GM23248 (cell line): ENCODE measurements at regions not wholly inside any gene's neighbourhood (a gene's known extent, or its start where the extent isn't known, plus 50 kb on each side); places are given as distances from the start of the nearest gene placed in this dataset.

Experiments
- DNase-seq: peaks from one replicate; pipeline ENCODE4 v3.0.0-alpha.2; 2015
- H2AFZ ChIP-seq: fragments of 200-600 bp; sonication (generic); 2 replicates; pipeline ENCODE4 v1.6.1; 2016; ENCODE audit warnings: antibody characterized with exemption
- H3F3A ChIP-seq: fragments of 200-600 bp; sonication (generic); 2 replicates; pipeline ENCODE4 v1.6.1; 2016; ENCODE audit warnings: mild to moderate bottlenecking, antibody characterized with exemption, mixed run types; ENCODE audit not compliant: insufficient read depth
- H3K27ac ChIP-seq: fragments of 200-600 bp; sonication (generic); 2 replicates; pipeline ENCODE4 v1.5.1; 2016; ENCODE audit warnings: mild to moderate bottlenecking
- H3K27me3 ChIP-seq: fragments of 200-600 bp; sonication (generic); replicated peaks from 2 replicates; pipeline ENCODE4 v1.6.1; 2016; ENCODE audit warnings: mild to moderate bottlenecking; ENCODE audit not compliant: insufficient read depth
- H3K36me3 ChIP-seq: fragments of 200-600 bp; sonication (generic); 2 replicates; pipeline ENCODE4 v1.6.1; 2016; ENCODE audit warnings: low read depth, mild to moderate bottlenecking
- H3K4me1 ChIP-seq: fragments of 200-600 bp; sonication (generic); 2 replicates; pipeline ENCODE4 v1.6.1; 2016; ENCODE audit warnings: mild to moderate bottlenecking; ENCODE audit not compliant: insufficient read depth
- H3K4me2 ChIP-seq: fragments of 200-600 bp; sonication (generic); one replicate; pipeline ENCODE4 v1.6.1; 2016; ENCODE audit warnings: mild to moderate bottlenecking; ENCODE audit not compliant: unreplicated experiment
- H3K4me3 ChIP-seq: fragments of 200-600 bp; sonication (generic); 2 replicates; pipeline ENCODE4 v1.5.1; 2016; ENCODE audit warnings: mild to moderate bottlenecking
- H3K79me2 ChIP-seq: fragments of 200-600 bp; sonication (generic); 2 replicates; pipeline ENCODE4 v1.6.1; 2016; ENCODE audit warnings: mild to moderate bottlenecking; ENCODE audit not compliant: insufficient read depth
- H3K9ac ChIP-seq: fragments of 200-600 bp; sonication (generic); 2 replicates; pipeline ENCODE4 v1.6.1; 2016; ENCODE audit warnings: mild to moderate bottlenecking
- H3K9me2 ChIP-seq: fragments of 200-600 bp; sonication (generic); 2 replicates; pipeline ENCODE4 v1.6.1; 2016; ENCODE audit warnings: mixed run types, mild to moderate bottlenecking, moderate library complexity; ENCODE audit not compliant: insufficient read depth
- H3K9me3 ChIP-seq: fragments of 200-600 bp; sonication (generic); one replicate; pipeline ENCODE4 v1.6.1; 2017; ENCODE audit warnings: low read depth
- H4K20me1 ChIP-seq: fragments of 200-600 bp; sonication (generic); 2 replicates; pipeline ENCODE4 v1.6.0; 2016; ENCODE audit not compliant: insufficient read depth
- EZH2 ChIP-seq: fragments of 200-600 bp; sonication (generic); IDR thresholded peaks from 2 replicates; pipeline ENCODE4 v1.6.1; 2018; ENCODE audit warnings: antibody characterized with exemption, mild to moderate bottlenecking; ENCODE audit not compliant: insufficient read depth, poor library complexity, severe bottlenecking
- EZH2phosphoT487 ChIP-seq: fragments of 200-600 bp; sonication (generic); IDR thresholded peaks from 2 replicates; pipeline ENCODE4 v1.6.1; 2018; ENCODE audit warnings: antibody characterized with exemption, moderate library complexity, mild to moderate bottlenecking, low read depth; ENCODE audit not compliant: insufficient read depth
- WGBS, 2 experiments: methylation state at CpG; one replicate each; pipeline ENCODE4 v1.1.6; 2015 to 2017; ENCODE audit warnings: low lambda C conversion rate in 2 of 2, low coverage in 1 of 2; ENCODE audit errors: missing lambda C conversion rate in 2 of 2; 5-methylcytosine and 5-hydroxymethylcytosine counted together
- in situ Hi-C: fragments of 300-500 bp; cut with MboI; formaldehyde crosslinking; loops from 2 replicates; pipeline ENCODE4 v1.15.0; 2020

DNA sequence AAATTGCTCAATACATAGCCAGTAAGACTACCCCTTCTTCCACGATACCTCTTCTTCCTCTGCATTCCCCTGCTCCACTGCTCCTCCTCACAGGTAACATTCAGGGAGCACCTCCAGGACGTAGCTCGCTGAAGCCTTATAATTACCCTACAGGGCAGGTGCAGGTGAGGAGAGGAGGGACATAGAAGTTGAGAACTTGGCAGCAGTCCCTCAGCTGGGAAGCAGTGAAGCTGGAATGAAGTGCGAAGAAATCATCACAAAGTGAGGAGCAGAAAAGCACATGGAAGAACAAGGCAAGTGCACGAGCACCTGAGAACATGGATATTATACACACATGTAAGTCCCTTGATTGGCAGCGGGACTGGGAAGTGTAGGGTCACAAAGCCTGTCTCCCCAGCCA, 118.2 kb downstream of the HSD17B3 start:
- no peaks in the 10 kb centered on the region for H4K20me1 ChIP-seq
- no peak overlapping the region for H3K4me2 ChIP-seq
- in situ Hi-C loops, result no loop called here
- H3K36me3 ChIP-seq, result no peaks in the 10 kb centered on the region
- H3K27ac ChIP-seq, result no peak overlapping the region
- no peaks in the 10 kb centered on the region for H3K9me3 ChIP-seq
- peaks cover 10% of the 10 kb centered on the region for H3K27me3 ChIP-seq
- H3K9me2 ChIP-seq, result no peaks in the 10 kb centered on the region
- no peak for DNase-seq
- TF ChIP-seq EZH2phosphoT487, result no peak
- TF ChIP-seq EZH2, result no peak
- H3K9ac ChIP-seq, result no peak overlapping the region
- WGBS, 2 experiments, result 49 to 54% methylated on average over 6 of the region's 6 CpGs
- no peak overlapping the region for H3K4me3 ChIP-seq
- no peaks in the 10 kb centered on the region for H3K4me1 ChIP-seq
- H3F3A ChIP-seq, result no peaks in the 10 kb centered on the region
- H3K79me2 ChIP-seq, result no peaks in the 10 kb centered on the region
- H2AFZ ChIP-seq, result no peak overlapping the region

GRCh38 chr9:96178153-96178552, 123.8 kb downstream of the HSD17B3 start:
- WGBS, 2 experiments, result 58 to 63% methylated on average over 8 of the region's 8 CpGs
- Histone ChIP-seq H3K9ac (no peak overlapping the region), H2AFZ (no peak overlapping the region), H3K4me1 (no peaks in the 10 kb centered on the region), H3F3A (no peaks in the 10 kb centered on the region), H3K36me3 (no peaks in the 10 kb centered on the region), H3K4me2 (no peak overlapping the region), H3K79me2 (no peaks in the 10 kb centered on the region), H4K20me1 (no peaks in the 10 kb centered on the region), H3K4me3 (no peak overlapping the region), H3K9me2 (no peaks in the 10 kb centered on the region), H3K9me3 (no peaks in the 10 kb centered on the region), H3K27me3 (peaks cover 34% of the 10 kb centered on the region), H3K27ac (no peak overlapping the region)
- no peak for TF ChIP-seq EZH2
- no peak for TF ChIP-seq EZH2phosphoT487
- no peak for DNase-seq
- in situ Hi-C loops, result no loop called here

- no peaks in the 10 kb centered on the region for H3K9me2 ChIP-seq
- H3K27ac ChIP-seq, result no peak overlapping the region
- no peak overlapping the region for H3K4me2 ChIP-seq
- H3K4me1 ChIP-seq, result no peaks in the 10 kb centered on the region
- WGBS, 2 experiments, result 31 to 36% methylated on average over 4 of the region's 4 CpGs
- no peak for DNase-seq
- peaks cover 39% of the 10 kb centered on the region for H3K27me3 ChIP-seq
- no peak overlapping the region for H2AFZ ChIP-seq
- no peak overlapping the region for H3K4me3 ChIP-seq
- no peak for TF ChIP-seq EZH2
- in situ Hi-C loops, result no loop called here
- no peaks in the 10 kb centered on the region for H3F3A ChIP-seq
- H3K9ac ChIP-seq, result no peak overlapping the region
- H3K36me3 ChIP-seq, result no peaks in the 10 kb centered on the region
- H3K9me3 ChIP-seq, result no peaks in the 10 kb centered on the region
- H4K20me1 ChIP-seq, result no peaks in the 10 kb centered on the region
- no peaks in the 10 kb centered on the region for H3K79me2 ChIP-seq
Observed at GRCh38 chr9:96177719-96178028, 124.3 kb downstream of the HSD17B3 start.

DNA sequence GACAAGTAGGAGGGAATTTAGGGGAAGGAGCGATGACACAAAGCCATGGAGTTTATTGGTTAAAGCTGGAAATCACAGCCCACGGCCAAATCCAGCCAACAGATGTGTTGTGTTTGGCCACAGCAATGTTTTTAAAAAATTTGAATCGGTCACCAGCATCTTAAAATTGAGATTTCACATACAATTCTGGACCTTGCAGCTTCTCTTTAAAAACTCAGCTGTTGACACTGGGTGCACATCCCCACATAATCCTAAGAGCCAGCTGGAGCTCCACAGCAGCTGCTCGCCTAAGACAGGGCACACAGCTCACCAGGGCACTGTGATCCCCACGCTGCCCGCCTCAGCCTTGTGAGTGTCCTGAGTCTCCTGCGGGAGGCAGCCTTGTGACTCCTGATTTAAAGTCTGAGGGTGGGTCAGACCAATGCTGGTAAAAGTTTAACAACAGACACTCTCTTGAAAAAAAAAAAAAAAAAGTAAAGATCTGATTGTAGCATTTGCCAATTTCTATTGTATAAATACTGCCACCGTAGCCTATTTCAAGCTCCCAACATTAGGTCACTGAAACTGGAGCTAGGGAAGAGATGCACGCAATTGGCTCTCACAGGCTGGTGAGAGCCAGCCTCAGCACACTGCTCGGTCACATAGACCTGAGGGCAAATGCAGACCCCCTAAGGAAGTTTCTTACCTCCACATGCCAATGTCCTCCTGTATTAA, 124.8 kb downstream of the HSD17B3 start:
- Histone ChIP-seq H4K20me1 (no peaks in the 10 kb centered on the region), H3K79me2 (no peaks in the 10 kb centered on the region), H3K9me3 (no peaks in the 10 kb centered on the region), H3K9me2 (no peaks in the 10 kb centered on the region), H3K27ac (no peak overlapping the region), H3K4me1 (no peaks in the 10 kb centered on the region), H3K9ac (no peak overlapping the region), H3K36me3 (no peaks in the 10 kb centered on the region), H3K27me3 (peaks cover 41% of the 10 kb centered on the region), H2AFZ (no peak overlapping the region), H3F3A (no peaks in the 10 kb centered on the region), H3K4me3 (no peak overlapping the region), H3K4me2 (no peak overlapping the region)
- in situ Hi-C loops, result no loop called here
- 4 to 5% methylated on average over 10 of the region's 10 CpGs for WGBS, 2 experiments
- DNase-seq, result peak; percentile 7
- TF ChIP-seq EZH2 (no peak), EZH2phosphoT487 (no peak)

DNA sequence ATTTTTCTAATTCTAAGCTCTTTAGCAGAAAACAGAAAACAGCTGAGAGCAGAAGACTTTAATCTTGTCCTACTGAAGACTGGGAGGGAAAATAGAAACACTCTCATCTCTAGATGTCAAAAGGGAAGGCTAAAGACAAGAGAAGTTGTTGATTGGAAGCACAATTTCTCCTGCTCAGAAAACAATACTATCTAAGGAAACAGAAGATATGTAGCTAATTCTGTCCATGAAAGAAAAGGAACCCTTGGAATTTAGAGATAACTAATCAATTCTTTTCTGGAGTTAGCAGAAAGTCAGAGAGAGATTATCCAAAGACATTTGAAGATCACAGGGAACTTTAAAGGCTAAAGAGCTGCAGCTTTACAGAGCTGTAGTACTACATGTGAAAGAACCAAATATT, 126.2 kb downstream of the HSD17B3 start:
- H3K79me2 ChIP-seq, result no peaks in the 10 kb centered on the region
- H3K9me2 ChIP-seq, result no peaks in the 10 kb centered on the region
- H3K4me3 ChIP-seq, result no peak overlapping the region
- H3K4me1 ChIP-seq, result no peaks in the 10 kb centered on the region
- H3K27me3 ChIP-seq, result peaks cover 36% of the 10 kb centered on the region
- no peaks in the 10 kb centered on the region for H3F3A ChIP-seq
- no peak for DNase-seq
- no peaks in the 10 kb centered on the region for H4K20me1 ChIP-seq
- no peaks in the 10 kb centered on the region for H3K36me3 ChIP-seq
- no peaks in the 10 kb centered on the region for H3K9me3 ChIP-seq
- TF ChIP-seq EZH2, result no peak
- no peak for TF ChIP-seq EZH2phosphoT487
- no peak overlapping the region for H2AFZ ChIP-seq
- in situ Hi-C loops, result no loop called here
- H3K4me2 ChIP-seq, result no peak overlapping the region
- no peak overlapping the region for H3K9ac ChIP-seq
- H3K27ac ChIP-seq, result no peak overlapping the region
